HCT116 (cell line): ENCODE measurements at regions not wholly inside any gene's neighbourhood (a gene's known extent, or its start where the extent isn't known, plus 50 kb on each side); places are given as distances from the start of the nearest gene placed in this dataset.

Source experiments
- ATAC-seq: fragments of 200-7000 bp; cut with Tn5 transposase; 2 replicates; pipeline ENCODE4 v1.9.1; 2020; ENCODE audit warnings: mild to moderate bottlenecking, moderate library complexity
- BruUV-seq: library from RNA; stranded (reverse); fragments of 400-500 nt; replicated peaks from 2 replicates; lab custom pipeline; 2021; lab: Mats Ljungman, UMichigan
- CTCF ChIA-PET: fragments of 300-600 bp; sonication (Branson Sonifier 250); formaldehyde crosslinking; loops from one replicate; lab custom pipeline; 2021; ENCODE audit warnings: antibody characterized with exemption; lab: Charles Lee
- POLR2A ChIA-PET: fragments of 300-600, 350-600 bp; sonication (Branson Sonifier 250); formaldehyde crosslinking; loops from one replicate; lab custom pipeline; 2021; ENCODE audit warnings: antibody characterized with exemption; lab: Charles Lee
- RAD21 ChIA-PET, 2 experiments: fragments of 300-600 bp; sonication (Branson Sonifier 250); formaldehyde crosslinking; loops; one replicate each; lab custom pipeline; 2023; ENCODE audit warnings: low total read pairs in 2 of 2; ENCODE audit not compliant: uncharacterized antibody in 2 of 2, unreplicated experiment in 2 of 2, low non-redundant PET in 1 of 2; lab: Charles Lee
- DNase-seq: peaks from one replicate; pipeline ENCODE4 v3.0.0-alpha.2; 2010; ENCODE audit warnings: low read depth, low spot score
- H2AFZ ChIP-seq: fragments of 200-600 bp; shearing (Covaris generic), sonication (generic); 2 replicates; pipeline ENCODE4 v1.6.1; 2017; ENCODE audit warnings: low read depth, mixed run types, mixed read lengths, antibody characterized with exemption, low read length; ENCODE audit not compliant: poor library complexity, severe bottlenecking
- H3K27ac ChIP-seq: 2 replicates; pipeline ENCODE4 v1.5.1; 2012; ENCODE audit warnings: low read depth, low read length
- H3K27me3 ChIP-seq: fragments of 200-600 bp; sonication (generic); 2 replicates; pipeline ENCODE4 v1.6.1; 2016; ENCODE audit warnings: mixed run types, low read length, mixed read lengths; ENCODE audit not compliant: insufficient read depth
- H3K36me3 ChIP-seq, 2 experiments: fragments of 200-500 bp in 1 of 2; fragments of 200-600 bp in 1 of 2; sonication (Bioruptor generic) in 1 of 2; sonication (generic) in 1 of 2; 2 replicates each; pipeline versions ENCODE4 v1.5.1 to v1.6.1; 2014 to 2016; ENCODE audit warnings: low read length in 2 of 2, inconsistent platforms in 1 of 2, mixed read lengths in 1 of 2, mixed run types in 1 of 2; ENCODE audit not compliant: insufficient read depth in 2 of 2, control insufficient read depth in 1 of 2
- H3K4me1 ChIP-seq, 2 experiments: fragments of 200-600 bp in 1 of 2; sonication (generic) in 1 of 2; 2 replicates each; pipeline versions ENCODE4 v1.5.1 to v1.6.1; 2012 to 2017; ENCODE audit warnings: low read length in 2 of 2, inconsistent platforms in 1 of 2, mild to moderate bottlenecking in 1 of 2, mixed read lengths in 1 of 2, mixed run types in 1 of 2, moderate library complexity in 1 of 2; ENCODE audit not compliant: insufficient read depth in 2 of 2, control insufficient read depth in 1 of 2
- H3K4me2 ChIP-seq: fragments of 200-600 bp; sonication (generic); 2 replicates; pipeline ENCODE4 v1.6.1; 2017; ENCODE audit warnings: mixed run types, low read length, mixed read lengths
- H3K4me3 ChIP-seq, 2 experiments: fragments of 200-600 bp in 1 of 2; sonication (generic) in 1 of 2; replicated peaks in 1 of 2; 2 replicates each; pipeline ENCODE4 v1.5.1; 2011 to 2016; ENCODE audit warnings: low read length in 2 of 2, control low read depth in 1 of 2, low read depth in 1 of 2, mild to moderate bottlenecking in 1 of 2, mixed read lengths in 1 of 2, mixed run types in 1 of 2
- H3K79me2 ChIP-seq: fragments of 200-600 bp; sonication (generic); 2 replicates; pipeline ENCODE4 v1.6.1; 2017; ENCODE audit warnings: mild to moderate bottlenecking, mixed run types, low read length, moderate library complexity, mixed read lengths; ENCODE audit not compliant: insufficient read depth
- H3K9ac ChIP-seq: fragments of 200-600 bp; sonication (generic); 2 replicates; pipeline ENCODE4 v1.6.1; 2016; ENCODE audit warnings: low read length, mixed read lengths
- H3K9me2 ChIP-seq: fragments of 200-600 bp; sonication (generic), shearing (Covaris generic); 2 replicates; pipeline ENCODE4 v1.6.1; 2017; ENCODE audit warnings: mixed run types, mild to moderate bottlenecking, moderate library complexity; ENCODE audit not compliant: insufficient read depth
- H3K9me3 ChIP-seq, 2 experiments: fragments of 200-500 bp in 1 of 2; fragments of 200-600 bp in 1 of 2; sonication (Bioruptor generic) in 1 of 2; sonication (generic) in 1 of 2; 2 replicates each; pipeline ENCODE4 v1.6.1; 2014 to 2017; ENCODE audit warnings: low read length in 2 of 2, mixed read lengths in 2 of 2, inconsistent platforms in 1 of 2, low read depth in 1 of 2, mild to moderate bottlenecking in 1 of 2, mixed run types in 1 of 2, moderate library complexity in 1 of 2; ENCODE audit not compliant: control insufficient read depth in 1 of 2, insufficient read depth in 1 of 2
- H4K20me1 ChIP-seq: fragments of 200-600 bp; sonication (generic), shearing (Covaris generic); 2 replicates; pipeline ENCODE4 v1.6.1; 2017; ENCODE audit warnings: mixed run types, mild to moderate bottlenecking, moderate library complexity; ENCODE audit not compliant: insufficient read depth
- CBX3 ChIP-seq: IDR thresholded peaks from 2 replicates; pipeline ENCODE4 v1.6.1; 2012; ENCODE audit warnings: low read depth
- CEBPB ChIP-seq: IDR thresholded peaks from 2 replicates; pipeline ENCODE4 v1.6.1; 2012; ENCODE audit warnings: low read depth
- EGR1 ChIP-seq: IDR thresholded peaks from 2 replicates; pipeline ENCODE4 v1.6.1; 2012; ENCODE audit warnings: low read depth
- ELF1 ChIP-seq: IDR thresholded peaks from 2 replicates; pipeline ENCODE4 v1.6.1; 2012; ENCODE audit warnings: low read depth, borderline replicate concordance
- EZH2 ChIP-seq: fragments of 200-600 bp; sonication (generic); IDR thresholded peaks from 2 replicates; pipeline ENCODE4 v1.6.1; 2017; ENCODE audit warnings: antibody characterized with exemption, mixed run types
- EZH2phosphoT487 ChIP-seq: fragments of 200-600 bp; IDR thresholded peaks from 2 replicates; pipeline ENCODE4 v1.6.1; 2018; ENCODE audit warnings: antibody characterized with exemption, borderline replicate concordance
- FOSL1 ChIP-seq: IDR thresholded peaks from 2 replicates; pipeline ENCODE4 v1.6.1; 2012; ENCODE audit warnings: low read depth
- JUND ChIP-seq: IDR thresholded peaks from 2 replicates; pipeline ENCODE4 v1.6.1; 2012
- MAX ChIP-seq: IDR thresholded peaks from 2 replicates; pipeline ENCODE4 v1.6.1; 2012
- POLR2A ChIP-seq: IDR thresholded peaks from 2 replicates; pipeline ENCODE4 v1.7.0; 2011; ENCODE audit warnings: borderline replicate concordance; ENCODE audit not compliant: insufficient read depth, insufficient read length; ENCODE audit errors: extremely low read depth
- RAD21 ChIP-seq: IDR thresholded peaks from 2 replicates; pipeline ENCODE4 v1.6.1; 2012; ENCODE audit warnings: low read depth, mild to moderate bottlenecking
- REST ChIP-seq: IDR thresholded peaks from 2 replicates; pipeline ENCODE4 v1.6.1; 2012; ENCODE audit warnings: low read depth
- SP1 ChIP-seq: IDR thresholded peaks from 2 replicates; pipeline ENCODE4 v1.6.1; 2012; ENCODE audit warnings: low read depth
- SRF ChIP-seq: IDR thresholded peaks from 2 replicates; pipeline ENCODE4 v1.6.1; 2012; ENCODE audit warnings: low read depth
- TCF7L2 ChIP-seq: IDR thresholded peaks from 2 replicates; pipeline ENCODE4 v1.7.0; 2011; ENCODE audit warnings: borderline replicate concordance, inconsistent platforms; ENCODE audit not compliant: insufficient read depth, insufficient read length; ENCODE audit errors: extremely low read depth
- YY1 ChIP-seq: IDR thresholded peaks from 2 replicates; pipeline ENCODE4 v1.6.1; 2011; ENCODE audit warnings: low read length, low read depth, moderate library complexity, mild to moderate bottlenecking; ENCODE audit not compliant: insufficient replicate concordance; ENCODE audit errors: extremely low read depth
- ZFX ChIP-seq: fragments of 450-650 bp; IDR thresholded peaks from 2 replicates; pipeline ENCODE4 v1.6.1; 2017
- intact Hi-C: fragments of 100-400 bp; cut with micrococcal nuclease; formaldehyde crosslinking; loops from 2 replicates; pipeline ENCODE4 v1.10.0; 2022
- TF ChIP-seq, protein P1 (sequence below): IDR thresholded peaks from 2 replicates; pipeline ENCODE4 v1.6.1; 2012

- Histone ChIP-seq H2AFZ (no peak overlapping the region), H3K79me2 (peaks cover 4% of the 10 kb centered on the region; the same call in 1 of the 2 replicates), H3K27me3 (no peaks in the 10 kb centered on the region), H3K4me3 (no peak overlapping the region), H3K4me2 (no peak overlapping the region), H3K9me2 (no peaks in the 10 kb centered on the region), H3K27ac (no peak overlapping the region), H4K20me1 (no peaks in the 10 kb centered on the region), H3K36me3 (no peaks in the 10 kb centered on the region), H3K4me1 (no peaks in the 10 kb centered on the region), H3K9ac (no peak overlapping the region), H3K9me3 (no peaks in the 10 kb centered on the region)
- POLR2A ChIA-PET, result no interaction called here
- ATAC-seq (no peak), DNase-seq (no peak)
- RAD21 ChIA-PET, result no interaction called here
- BruUV-seq, result no TSS peak
- CTCF ChIA-PET, result no interaction called here
- TF ChIP-seq EZH2, result no peak
- TF ChIP-seq, protein P1, sequence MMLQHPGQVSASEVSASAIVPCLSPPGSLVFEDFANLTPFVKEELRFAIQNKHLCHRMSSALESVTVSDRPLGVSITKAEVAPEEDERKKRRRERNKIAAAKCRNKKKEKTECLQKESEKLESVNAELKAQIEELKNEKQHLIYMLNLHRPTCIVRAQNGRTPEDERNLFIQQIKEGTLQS, result no peak
- TF ChIP-seq SP1, result no peak
- TF ChIP-seq CBX3, result no peak
- no peak for TF ChIP-seq JUND
- TF ChIP-seq TCF7L2, result no peak
- TF ChIP-seq FOSL1, result no peak
- no peak for TF ChIP-seq EGR1
- TF ChIP-seq CEBPB, result no peak
- no peak for TF ChIP-seq ELF1
- intact Hi-C loops, result no loop called here
Observed at GRCh38 chr9:567128-567746, 274.3 kb upstream of the DMRT1 start.

DNA sequence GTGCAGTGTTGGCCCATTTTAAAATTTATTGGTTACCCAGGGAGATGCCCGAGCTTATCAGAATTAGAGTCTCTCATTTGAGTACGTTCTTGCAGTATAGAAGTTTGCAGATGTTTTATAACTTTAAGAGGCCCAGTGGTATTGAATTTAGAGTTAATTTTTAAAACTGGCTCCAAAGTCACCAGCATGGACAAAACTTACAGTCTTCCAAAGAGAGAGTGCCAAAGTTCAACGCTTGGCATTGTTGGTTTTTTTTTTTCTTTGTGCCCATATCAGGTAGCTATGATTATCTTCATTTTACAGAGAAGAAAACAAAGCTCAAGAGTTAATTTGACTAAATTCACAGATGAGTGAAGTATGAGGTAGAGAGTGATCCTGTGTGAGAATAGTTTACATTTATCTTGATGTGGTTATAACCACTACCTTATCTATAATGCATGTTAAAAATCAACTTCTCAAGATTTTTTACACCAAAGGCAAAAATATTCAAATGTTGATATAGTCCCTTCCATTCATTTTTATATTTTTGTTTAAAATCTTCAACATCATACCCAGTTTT lies 273.7 kb upstream of the DMRT1 start:
- ChIA-PET CTCF (no interaction called here), RAD21 (no interaction called here), POLR2A (no interaction called here)
- Histone ChIP-seq H3K27ac (no peak overlapping the region), H3K27me3 (no peaks in the 10 kb centered on the region), H4K20me1 (no peaks in the 10 kb centered on the region), H3K79me2 (peaks cover 4% of the 10 kb centered on the region; the same call in 1 of the 2 replicates), H3K36me3 (no peaks in the 10 kb centered on the region), H3K9me3 (no peaks in the 10 kb centered on the region), H3K4me2 (no peak overlapping the region), H3K9me2 (no peaks in the 10 kb centered on the region), H3K4me3 (no peak overlapping the region), H3K9ac (no peak overlapping the region), H2AFZ (no peak overlapping the region), H3K4me1 (no peaks in the 10 kb centered on the region)
- no TSS peak for BruUV-seq
- intact Hi-C loops, result no loop called here
- DNase-seq (no peak), ATAC-seq (no peak)
- no peak for TF ChIP-seq CBX3
- no peak for TF ChIP-seq YY1
- no peak for TF ChIP-seq CEBPB
- TF ChIP-seq POLR2A, result no peak
- TF ChIP-seq, protein P1, result no peak
- TF ChIP-seq ZFX, result no peak
- TF ChIP-seq SRF, result no peak
- no peak for TF ChIP-seq MAX
- no peak for TF ChIP-seq EZH2
- no peak for TF ChIP-seq EZH2phosphoT487
- TF ChIP-seq REST, result no peak
- TF ChIP-seq FOSL1, result no peak
- no peak for TF ChIP-seq RAD21
- TF ChIP-seq JUND, result no peak
